CD4-positive, alpha-beta T cell (primary cell): ENCODE measurements at regions not wholly inside any gene's neighbourhood (a gene's known extent, or its start where the extent isn't known, plus 50 kb on each side); places are given as distances from the start of the nearest gene placed in this dataset.

Experiments used
- ATAC-seq: fragments of 200-7000 bp; cut with Tn5 transposase; one replicate; pipeline ENCODE4 v1.10.0; 2022; ENCODE audit warnings: mild to moderate bottlenecking; ENCODE audit not compliant: poor library complexity
- CTCF ChIA-PET: fragments of 350-600 bp; sonication (Branson Sonifier 250); formaldehyde crosslinking; loops from one replicate; lab custom pipeline; 2021; ENCODE audit warnings: antibody characterized with exemption, inconsistent platforms; lab: Charles Lee
- POLR2A ChIA-PET: fragments of 350-600 bp; sonication (Branson Sonifier 250); formaldehyde crosslinking; loops from one replicate; lab custom pipeline; 2021; ENCODE audit warnings: antibody characterized with exemption, inconsistent platforms; lab: Charles Lee
- DNase-seq, 14 experiments: peaks; one replicate each; pipeline ENCODE4 v3.0.0-alpha.2; 2013 to 2020; ENCODE audit warnings: mixed read lengths in 2 of 14
- H3K27ac ChIP-seq, 2 donors: one replicate each; pipeline versions ENCODE4 v1.5.1 to v1.7.0; 2013; ENCODE audit warnings: low read length in 2 of 2, low read depth in 1 of 2, mild to moderate bottlenecking in 1 of 2
- H3K27me3 ChIP-seq, 2 experiments: 1 replicate in 1 of 2; 2 replicates in 1 of 2; pipeline versions ENCODE4 v1.6.1 to v1.7.0; 2013; ENCODE audit warnings: low read length in 2 of 2, control low read depth in 1 of 2, mild to moderate bottlenecking in 1 of 2, moderate library complexity in 1 of 2; ENCODE audit not compliant: insufficient read depth in 2 of 2, control insufficient read depth in 1 of 2
- H3K36me3 ChIP-seq: one replicate; pipeline ENCODE4 v1.6.1; 2013; ENCODE audit warnings: low read length, control low read depth; ENCODE audit not compliant: insufficient read depth
- H3K4me1 ChIP-seq: one replicate; pipeline ENCODE4 v1.6.1; 2013; ENCODE audit warnings: low read length, control low read depth; ENCODE audit not compliant: insufficient read depth
- H3K4me3 ChIP-seq: one replicate; pipeline ENCODE4 v1.5.1; 2013; ENCODE audit warnings: mild to moderate bottlenecking, low read length, moderate library complexity
- H3K9me3 ChIP-seq, 2 experiments: 1 replicate in 1 of 2; 2 replicates in 1 of 2; pipeline versions ENCODE4 v1.6.1 to v1.7.0; 2013; ENCODE audit warnings: low read length in 2 of 2, mild to moderate bottlenecking in 2 of 2, control low read depth in 1 of 2, moderate library complexity in 1 of 2; ENCODE audit not compliant: control insufficient read depth in 1 of 2, insufficient read depth in 1 of 2
- H3K27ac Mint-ChIP-seq: one replicate; pipeline ENCODE4 v1.8.0; 2020; ENCODE audit warnings: mixed read lengths
- H3K27me3 Mint-ChIP-seq: one replicate; pipeline ENCODE4 v1.8.0; 2021; ENCODE audit warnings: mixed read lengths
- H3K36me3 Mint-ChIP-seq: one replicate; pipeline ENCODE4 v1.8.0; 2021; ENCODE audit warnings: low read depth, mixed read lengths
- H3K4me1 Mint-ChIP-seq: one replicate; pipeline ENCODE4 v1.8.0; 2021; ENCODE audit warnings: low read depth, mixed read lengths
- H3K4me3 Mint-ChIP-seq: one replicate; pipeline ENCODE4 v1.8.0; 2020; ENCODE audit warnings: mild to moderate bottlenecking, mixed read lengths
- H3K9me3 Mint-ChIP-seq: one replicate; pipeline ENCODE4 v1.8.0; 2020; ENCODE audit warnings: mixed read lengths
- CTCF ChIP-seq: fragments of 200-600 bp; IDR thresholded peaks from one replicate; pipeline ENCODE4 v1.8.0; 2022; ENCODE audit warnings: antibody characterized with exemption, mild to moderate bottlenecking
- intact Hi-C, 2 experiments: fragments of 100-400 bp; cut with DNase I in 1 of 2; cut with micrococcal nuclease in 1 of 2; formaldehyde crosslinking; loops; one replicate each; pipeline versions ENCODE4 v1.15.1 to v1.9.0; 2023 to 2025; cut with DNase I, micrococcal nuclease

GRCh38 chr16:66287416-66287815, 79.1 kb upstream of the CDH5 start:
- peaks cover 0 to 3% of the 10 kb centered on the region in 2 experiments for H3K27me3 ChIP-seq
- Mint-ChIP-seq H3K9me3 (no peaks in the 10 kb centered on the region), H3K27me3 (peaks cover 6% of the 10 kb centered on the region), H3K4me3 (no peak overlapping the region), H3K27ac (no peak overlapping the region), H3K36me3 (no peaks in the 10 kb centered on the region), H3K4me1 (no peaks in the 10 kb centered on the region)
- ATAC-seq: no peak
- no peaks in the 10 kb centered on the region for H3K36me3 ChIP-seq
- H3K27ac ChIP-seq: no peak overlapping the region
- CTCF ChIA-PET: no interaction called here
- POLR2A ChIA-PET: no interaction called here
- no peak overlapping the region for H3K4me3 ChIP-seq
- intact Hi-C loops: no loop called here
- DNase-seq: peak in 1 of 14 experiments; percentile 6
- H3K9me3 ChIP-seq: no peaks in the 10 kb centered on the region
- no peak for TF ChIP-seq CTCF
- H3K4me1 ChIP-seq: no peaks in the 10 kb centered on the region

- Histone ChIP-seq H3K36me3 (no peaks in the 10 kb centered on the region), H3K4me3 (no peak overlapping the region), H3K4me1 (no peaks in the 10 kb centered on the region), H3K9me3 (no peaks in the 10 kb centered on the region), H3K27ac (no peak overlapping the region), H3K27me3 (no peaks in the 10 kb centered on the region)
- no peaks in the 10 kb centered on the region for H3K4me1 Mint-ChIP-seq
- H3K27me3 Mint-ChIP-seq: peaks cover 5% of the 10 kb centered on the region
- ChIA-PET POLR2A (no interaction called here), CTCF (no interaction called here)
- H3K9me3 Mint-ChIP-seq: no peaks in the 10 kb centered on the region
- intact Hi-C loops: no loop called here
- DNase-seq (peak in 1 of 14 experiments; percentile 19), ATAC-seq (no peak)
- no peak overlapping the region for H3K4me3 Mint-ChIP-seq
- no peaks in the 10 kb centered on the region for H3K36me3 Mint-ChIP-seq
- no peak for TF ChIP-seq CTCF
- no peak overlapping the region for H3K27ac Mint-ChIP-seq
Observed at GRCh38 chr16:66286527-66286926, 80.0 kb upstream of the CDH5 start.

DNA sequence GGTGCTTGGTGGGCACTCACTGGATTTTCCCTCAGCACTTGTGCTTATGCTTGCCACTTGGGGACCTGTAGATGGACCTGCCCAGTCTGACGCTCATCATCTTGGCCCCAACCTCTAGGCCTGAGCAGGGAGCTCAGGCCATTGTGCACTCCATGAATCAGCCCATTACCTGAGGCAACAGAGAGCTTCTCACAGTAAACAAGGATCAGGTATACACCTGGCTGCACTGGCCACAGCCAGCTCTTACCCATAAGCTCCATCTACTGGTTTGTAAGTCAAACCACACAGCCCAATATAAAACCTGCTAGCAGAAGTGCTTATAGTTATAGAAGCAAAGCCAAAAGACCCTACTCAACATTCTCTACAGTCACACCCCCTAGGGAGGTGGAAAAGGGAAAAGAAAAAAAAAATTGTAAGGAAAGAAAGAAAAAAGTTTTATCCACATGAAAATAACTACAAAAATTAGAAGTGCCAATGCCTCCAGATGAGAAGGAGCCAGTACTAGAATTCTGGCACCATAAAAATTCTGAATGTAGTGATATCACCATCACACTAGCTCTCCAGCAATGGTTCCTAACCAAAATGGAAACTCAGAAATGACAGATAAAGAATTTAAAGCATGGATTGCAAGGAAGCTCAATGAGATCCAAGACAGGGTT, 87.8 kb upstream of the CDH5 start:
- H3K27ac ChIP-seq: no peak overlapping the region
- Mint-ChIP-seq H3K4me3 (no peak overlapping the region), H3K4me1 (peaks cover 11% of the 10 kb centered on the region), H3K27ac (no peak overlapping the region), H3K36me3 (no peaks in the 10 kb centered on the region), H3K9me3 (peaks cover 4% of the 10 kb centered on the region), H3K27me3 (peaks cover 32% of the 10 kb centered on the region)
- H3K9me3 ChIP-seq: peaks cover 9 to 15% of the 10 kb centered on the region in 2 experiments
- peaks cover 6 to 7% of the 10 kb centered on the region in 2 experiments for H3K27me3 ChIP-seq
- no peak for ATAC-seq
- DNase-seq: no peak
- H3K4me3 ChIP-seq: no peak overlapping the region
- intact Hi-C loops: no loop called here
- POLR2A ChIA-PET: no interaction called here
- CTCF ChIA-PET: no interaction called here
- H3K4me1 ChIP-seq: peaks cover 4% of the 10 kb centered on the region
- TF ChIP-seq CTCF: no peak
- no peaks in the 10 kb centered on the region for H3K36me3 ChIP-seq
